K562 (cell line): ENCODE measurements at regions not wholly inside any gene's neighbourhood (a gene's known extent, or its start where the extent isn't known, plus 50 kb on each side); places are given as distances from the start of the nearest gene placed in this dataset.

Experiments
- FOXA3 ChIP-seq, 2 experiments: fragments of 450-650 bp in 1 of 2; sonication (generic) in 1 of 2; formaldehyde crosslinking; IDR thresholded peaks in 1 of 2; conservative IDR thresholded peaks in 1 of 2; 2 replicates each; pipeline versions ENCODE4 v1.4.0 to v1.8.0; 2020 to 2022; ENCODE audit warnings: mild to moderate bottlenecking in 2 of 2, missing genetic modification reagents in 1 of 2
- KAT7 ChIP-seq: sonication (generic); formaldehyde crosslinking; IDR thresholded peaks from 2 replicates; pipeline ENCODE4 v1.8.0; 2022; ENCODE audit warnings: missing genetic modification reagents, mild to moderate bottlenecking, borderline replicate concordance
- ZNF830 ChIP-seq: fragments of 250-450 bp; sonication (Bioruptor Pico); IDR thresholded peaks from 2 replicates; pipeline ENCODE4 v1.5.0; 2021; ENCODE audit warnings: mild to moderate bottlenecking
- TF ChIP-seq, protein P1 (sequence below): sonication (generic); formaldehyde crosslinking; IDR thresholded peaks from 2 replicates; pipeline ENCODE4 v1.8.1; 2023; ENCODE audit warnings: missing genetic modification reagents, mild to moderate bottlenecking, borderline replicate concordance
- TF ChIP-seq, protein P2 (sequence below), 3 experiments: fragments of 200-800 bp in 1 of 3; sonication (Bioruptor generic) in 1 of 3; sonication (generic) in 1 of 3; formaldehyde crosslinking in 1 of 3; IDR thresholded peaks; 2 replicates each; pipeline versions ENCODE4 v1.6.1 to v1.8.0; 2016 to 2022; ENCODE audit warnings: mild to moderate bottlenecking in 2 of 3, missing compliant biosample characterization in 2 of 3, missing genetic modification characterization in 2 of 3, missing genetic modification reagents in 1 of 3

DNA sequence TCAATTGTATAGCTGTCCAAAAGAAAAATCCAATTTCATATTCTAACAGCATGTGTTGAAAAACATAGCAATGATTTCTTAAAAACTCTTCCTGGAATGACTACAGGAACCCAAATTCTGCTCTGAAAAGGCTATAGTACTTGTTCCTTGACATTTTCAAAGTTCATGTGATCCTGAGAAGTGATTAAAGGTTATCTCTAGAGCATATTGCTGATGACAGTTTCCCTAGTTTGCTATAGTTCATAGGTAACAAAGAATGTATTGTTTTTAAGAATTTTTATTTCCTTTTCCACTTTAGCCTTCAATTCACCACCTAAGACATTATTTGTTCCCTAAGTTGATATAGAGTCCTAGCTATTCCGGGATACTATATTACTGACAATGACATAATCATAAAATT is 1614.6 kb downstream of the PCDH7 start (continued):
- TF ChIP-seq, protein P1, sequence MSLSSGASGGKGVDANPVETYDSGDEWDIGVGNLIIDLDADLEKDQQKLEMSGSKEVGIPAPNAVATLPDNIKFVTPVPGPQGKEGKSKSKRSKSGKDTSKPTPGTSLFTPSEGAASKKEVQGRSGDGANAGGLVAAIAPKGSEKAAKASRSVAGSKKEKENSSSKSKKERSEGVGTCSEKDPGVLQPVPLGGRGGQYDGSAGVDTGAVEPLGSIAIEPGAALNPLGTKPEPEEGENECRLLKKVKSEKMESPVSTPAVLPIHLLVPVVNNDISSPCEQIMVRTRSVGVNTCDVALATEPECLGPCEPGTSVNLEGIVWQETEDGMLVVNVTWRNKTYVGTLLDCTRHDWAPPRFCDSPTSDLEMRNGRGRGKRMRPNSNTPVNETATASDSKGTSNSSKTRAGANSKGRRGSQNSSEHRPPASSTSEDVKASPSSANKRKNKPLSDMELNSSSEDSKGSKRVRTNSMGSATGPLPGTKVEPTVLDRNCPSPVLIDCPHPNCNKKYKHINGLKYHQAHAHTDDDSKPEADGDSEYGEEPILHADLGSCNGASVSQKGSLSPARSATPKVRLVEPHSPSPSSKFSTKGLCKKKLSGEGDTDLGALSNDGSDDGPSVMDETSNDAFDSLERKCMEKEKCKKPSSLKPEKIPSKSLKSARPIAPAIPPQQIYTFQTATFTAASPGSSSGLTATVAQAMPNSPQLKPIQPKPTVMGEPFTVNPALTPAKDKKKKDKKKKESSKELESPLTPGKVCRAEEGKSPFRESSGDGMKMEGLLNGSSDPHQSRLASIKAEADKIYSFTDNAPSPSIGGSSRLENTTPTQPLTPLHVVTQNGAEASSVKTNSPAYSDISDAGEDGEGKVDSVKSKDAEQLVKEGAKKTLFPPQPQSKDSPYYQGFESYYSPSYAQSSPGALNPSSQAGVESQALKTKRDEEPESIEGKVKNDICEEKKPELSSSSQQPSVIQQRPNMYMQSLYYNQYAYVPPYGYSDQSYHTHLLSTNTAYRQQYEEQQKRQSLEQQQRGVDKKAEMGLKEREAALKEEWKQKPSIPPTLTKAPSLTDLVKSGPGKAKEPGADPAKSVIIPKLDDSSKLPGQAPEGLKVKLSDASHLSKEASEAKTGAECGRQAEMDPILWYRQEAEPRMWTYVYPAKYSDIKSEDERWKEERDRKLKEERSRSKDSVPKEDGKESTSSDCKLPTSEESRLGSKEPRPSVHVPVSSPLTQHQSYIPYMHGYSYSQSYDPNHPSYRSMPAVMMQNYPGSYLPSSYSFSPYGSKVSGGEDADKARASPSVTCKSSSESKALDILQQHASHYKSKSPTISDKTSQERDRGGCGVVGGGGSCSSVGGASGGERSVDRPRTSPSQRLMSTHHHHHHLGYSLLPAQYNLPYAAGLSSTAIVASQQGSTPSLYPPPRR (CRISPR knock-in tag), result no peak
- TF ChIP-seq, protein P2, sequence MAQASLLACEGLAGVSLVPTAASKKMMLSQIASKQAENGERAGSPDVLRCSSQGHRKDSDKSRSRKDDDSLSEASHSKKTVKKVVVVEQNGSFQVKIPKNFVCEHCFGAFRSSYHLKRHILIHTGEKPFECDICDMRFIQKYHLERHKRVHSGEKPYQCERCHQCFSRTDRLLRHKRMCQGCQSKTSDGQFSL (CRISPR knock-in tag; IDR thresholded peaks at IDR 0.05), result no peak
- TF ChIP-seq, protein P2 (tag; IDR thresholded peaks at IDR 0.05), result no peak
- TF ChIP-seq FOXA3 (CRISPR knock-in tag; conservative IDR thresholded peaks at IDR 0.05 in 1 of 2, IDR thresholded peaks at IDR 0.05 in 1 of 2), result no peak
- TF ChIP-seq ZNF830 (CRISPR knock-in tag), result no peak
- no peak for TF ChIP-seq KAT7 (CRISPR knock-in tag)
- TF ChIP-seq, all 486 proteins: peak for 0
